ENCODE measurements at regions not wholly inside any gene's neighbourhood (a gene's known extent, or its start where the extent isn't known, plus 50 kb on each side); places are given as distances from the start of the nearest gene placed in this dataset.

- DNase-seq (no peak), ATAC-seq (no peak)
- TF ChIP-seq CTCF (IDR thresholded peaks at IDR 0.05): no peak
- no peak overlapping the region for H3K4me3 ChIP-seq
- no peaks in the 10 kb centered on the region for H3K27me3 ChIP-seq
- H3K4me1 ChIP-seq: no peaks in the 10 kb centered on the region
- no peaks in the 10 kb centered on the region for H3K36me3 ChIP-seq
- H3K9me3 ChIP-seq: no peaks in the 10 kb centered on the region
- no peak overlapping the region for H3K27ac ChIP-seq
- intact Hi-C loops (cut with DNase I): no loop called here
Measured at GRCh38 chr2:220450846-220451245, 823.4 kb downstream of the SLC4A3 start.

GRCh38 chr2:220451438-220451837, 824.0 kb downstream of the SLC4A3 start:
- H3K4me3 ChIP-seq: no peak overlapping the region
- no peak for TF ChIP-seq CTCF (IDR thresholded peaks at IDR 0.05)
- no peak for DNase-seq

GRCh38 chr2:220452561-220452960, 825.1 kb downstream of the SLC4A3 start:
- H3K36me3 ChIP-seq: no peaks in the 10 kb centered on the region
- intact Hi-C loops (cut with DNase I): no loop called here
- H3K4me3 ChIP-seq: no peak overlapping the region
- H3K9me3 ChIP-seq: no peaks in the 10 kb centered on the region
- no peaks in the 10 kb centered on the region for H3K27me3 ChIP-seq
- H3K27ac ChIP-seq: no peak overlapping the region
- TF ChIP-seq CTCF (IDR thresholded peaks at IDR 0.05): no peak
- DNase-seq (no peak), ATAC-seq (no peak)
- H3K4me1 ChIP-seq: no peaks in the 10 kb centered on the region

More at GRCh38 chr2:220451438-220451837, 824.0 kb downstream of the SLC4A3 start:
- intact Hi-C loops (cut with DNase I): no loop called here
- Histone ChIP-seq H3K27ac (no peak overlapping the region), H3K4me1 (no peaks in the 10 kb centered on the region), H3K27me3 (no peaks in the 10 kb centered on the region), H3K9me3 (no peaks in the 10 kb centered on the region), H3K36me3 (no peaks in the 10 kb centered on the region)
- ATAC-seq: no peak

- H3K4me3 ChIP-seq: no peak overlapping the region
- no peak overlapping the region for H3K27ac ChIP-seq
- no peaks in the 10 kb centered on the region for H3K9me3 ChIP-seq
- intact Hi-C loops (cut with DNase I): no loop called here
- no peak for DNase-seq
- no peak for ATAC-seq
- no peaks in the 10 kb centered on the region for H3K36me3 ChIP-seq
- H3K4me1 ChIP-seq: no peaks in the 10 kb centered on the region
- H3K27me3 ChIP-seq: no peaks in the 10 kb centered on the region
- TF ChIP-seq CTCF (IDR thresholded peaks at IDR 0.05): no peak
Measured at GRCh38 chr2:220455351-220455990, 828.0 kb downstream of the SLC4A3 start.

GRCh38 chr2:220458051-220458450, 830.6 kb downstream of the SLC4A3 start:
- ATAC-seq: no peak
- intact Hi-C loops (cut with DNase I): no loop called here

More at GRCh38 chr2:220458051-220458450, 830.6 kb downstream of the SLC4A3 start:
- Histone ChIP-seq H3K27me3 (no peaks in the 10 kb centered on the region), H3K4me3 (no peak overlapping the region), H3K36me3 (no peaks in the 10 kb centered on the region), H3K9me3 (no peaks in the 10 kb centered on the region), H3K4me1 (no peaks in the 10 kb centered on the region), H3K27ac (no peak overlapping the region)
- no peak for TF ChIP-seq CTCF (IDR thresholded peaks at IDR 0.05)
- no peak for DNase-seq

All from upper lobe of right lung (tissue), 1 donor.